K562 (cell line): ENCODE measurements at regions not wholly inside any gene's neighbourhood (a gene's known extent, or its start where the extent isn't known, plus 50 kb on each side); places are given as distances from the start of the nearest gene placed in this dataset.
A peak's percentile ranks its signal among the peaks of the same experiment; 100 is the strongest.

Experiments used
- BCL6 ChIP-seq: fragments of 250-450 bp; sonication (Bioruptor Pico); IDR thresholded peaks from 2 replicates; pipeline ENCODE4 v1.4.0; 2020
- CAMTA2 ChIP-seq: fragments of 250-450 bp; sonication (Bioruptor Pico); conservative IDR thresholded peaks from 2 replicates; pipeline ENCODE4 v1.5.1; 2022
- CREM ChIP-seq: IDR thresholded peaks from 2 replicates; pipeline ENCODE4 v1.6.1; 2014; ENCODE audit warnings: antibody characterized with exemption, low read depth
- DMBX1 ChIP-seq: fragments of 250-450 bp; sonication (Bioruptor Pico); IDR thresholded peaks from 2 replicates; pipeline ENCODE4 v1.8.0; 2022; ENCODE audit warnings: inconsistent platforms, mild to moderate bottlenecking, moderate library complexity, borderline replicate concordance
- HDAC8 ChIP-seq: fragments of 450-650 bp; IDR thresholded peaks from 2 replicates; pipeline ENCODE4 v1.6.1; 2016; ENCODE audit warnings: mild to moderate bottlenecking, missing genetic modification characterization, moderate library complexity, missing compliant biosample characterization
- HNRNPL ChIP-seq: fragments of 200-400 bp; formaldehyde crosslinking; IDR thresholded peaks from 2 replicates; pipeline ENCODE4 v1.6.1; 2017; ENCODE audit warnings: low read depth, mild to moderate bottlenecking, low read length
- KDM5B ChIP-seq: fragments of 200-600 bp; sonication (generic); IDR thresholded peaks from 2 replicates; pipeline ENCODE4 v1.6.1; 2012; ENCODE audit warnings: low read depth, mild to moderate bottlenecking, moderate library complexity, low read length, control low read depth, inconsistent platforms; ENCODE audit not compliant: insufficient replicate concordance
- MYNN ChIP-seq, 2 experiments: sonication (generic); formaldehyde crosslinking in 1 of 2; IDR thresholded peaks; 2 replicates each; pipeline versions ENCODE4 v1.5.0 to v1.6.1; 2016 to 2020; ENCODE audit warnings: antibody characterized with exemption in 1 of 2, missing genetic modification reagents in 1 of 2
- RHOXF2B ChIP-seq: fragments of 250-450 bp; sonication (Bioruptor Pico); conservative IDR thresholded peaks from 2 replicates; pipeline ENCODE4 v1.5.1; 2021
- ZBTB40 ChIP-seq, 2 experiments: fragments of 450-650 bp in 1 of 2; sonication (generic) in 1 of 2; formaldehyde crosslinking in 1 of 2; IDR thresholded peaks; 2 replicates each; pipeline versions ENCODE4 v1.7.1 to v1.9.0; 2016 to 2022; ENCODE audit warnings: inconsistent platforms in 1 of 2, mild to moderate bottlenecking in 1 of 2, missing genetic modification reagents in 1 of 2
- TF ChIP-seq, protein P1 (sequence below): sonication (generic); formaldehyde crosslinking; IDR thresholded peaks from 2 replicates; pipeline ENCODE4 v1.8.1; 2022; ENCODE audit warnings: missing genetic modification reagents
- TF ChIP-seq, protein P2 (sequence below): sonication (generic); formaldehyde crosslinking; IDR thresholded peaks from 2 replicates; pipeline ENCODE4 v1.9.0; 2022; ENCODE audit warnings: mild to moderate bottlenecking, missing genetic modification reagents
- TF ChIP-seq, protein P3 (sequence below): fragments of 450-650 bp; IDR thresholded peaks from 2 replicates; pipeline ENCODE4 v1.6.1; 2016; ENCODE audit warnings: antibody characterized with exemption
- TF ChIP-seq, protein P4 (sequence below), 2 experiments: IDR thresholded peaks; 2 replicates each; pipeline ENCODE4 v1.6.1; 2011; ENCODE audit warnings: borderline replicate concordance in 1 of 2, control low read depth in 1 of 2, low read depth in 1 of 2, low read length in 1 of 2, mild to moderate bottlenecking in 1 of 2, mixed read lengths in 1 of 2, moderate library complexity in 1 of 2; ENCODE audit not compliant: insufficient read depth in 1 of 2, insufficient read length in 1 of 2, poor library complexity in 1 of 2, severe bottlenecking in 1 of 2; ENCODE audit errors: extremely low read depth in 1 of 2

GRCh38 chr2:11024259-11024645 is 112.5 kb downstream of the KCNF1 start (continued):
- TF ChIP-seq, protein P1, sequence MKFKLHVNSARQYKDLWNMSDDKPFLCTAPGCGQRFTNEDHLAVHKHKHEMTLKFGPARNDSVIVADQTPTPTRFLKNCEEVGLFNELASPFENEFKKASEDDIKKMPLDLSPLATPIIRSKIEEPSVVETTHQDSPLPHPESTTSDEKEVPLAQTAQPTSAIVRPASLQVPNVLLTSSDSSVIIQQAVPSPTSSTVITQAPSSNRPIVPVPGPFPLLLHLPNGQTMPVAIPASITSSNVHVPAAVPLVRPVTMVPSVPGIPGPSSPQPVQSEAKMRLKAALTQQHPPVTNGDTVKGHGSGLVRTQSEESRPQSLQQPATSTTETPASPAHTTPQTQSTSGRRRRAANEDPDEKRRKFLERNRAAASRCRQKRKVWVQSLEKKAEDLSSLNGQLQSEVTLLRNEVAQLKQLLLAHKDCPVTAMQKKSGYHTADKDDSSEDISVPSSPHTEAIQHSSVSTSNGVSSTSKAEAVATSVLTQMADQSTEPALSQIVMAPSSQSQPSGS, result no peak
- TF ChIP-seq ZBTB40 (IDR thresholded peaks at IDR 0.05) (no peak), ZBTB40 (CRISPR knock-in tag; IDR thresholded peaks at IDR 0.05) (no peak), MYNN (IDR thresholded peaks at IDR 0.05) (no peak), MYNN (CRISPR knock-in tag; IDR thresholded peaks at IDR 0.05) (no peak), CAMTA2 (CRISPR knock-in tag) (no peak), KDM5B (no peak), HNRNPL (no peak), RHOXF2B (no peak), HDAC8 (tag) (no peak), CREM (no peak), DMBX1 (CRISPR knock-in tag) (no peak), BCL6 (CRISPR knock-in tag) (no peak)
- TF ChIP-seq, protein P2, sequence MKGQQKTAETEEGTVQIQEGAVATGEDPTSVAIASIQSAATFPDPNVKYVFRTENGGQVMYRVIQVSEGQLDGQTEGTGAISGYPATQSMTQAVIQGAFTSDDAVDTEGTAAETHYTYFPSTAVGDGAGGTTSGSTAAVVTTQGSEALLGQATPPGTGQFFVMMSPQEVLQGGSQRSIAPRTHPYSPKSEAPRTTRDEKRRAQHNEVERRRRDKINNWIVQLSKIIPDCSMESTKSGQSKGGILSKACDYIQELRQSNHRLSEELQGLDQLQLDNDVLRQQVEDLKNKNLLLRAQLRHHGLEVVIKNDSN (CRISPR knock-in tag), result peak; percentile 83
- TF ChIP-seq, protein P3, sequence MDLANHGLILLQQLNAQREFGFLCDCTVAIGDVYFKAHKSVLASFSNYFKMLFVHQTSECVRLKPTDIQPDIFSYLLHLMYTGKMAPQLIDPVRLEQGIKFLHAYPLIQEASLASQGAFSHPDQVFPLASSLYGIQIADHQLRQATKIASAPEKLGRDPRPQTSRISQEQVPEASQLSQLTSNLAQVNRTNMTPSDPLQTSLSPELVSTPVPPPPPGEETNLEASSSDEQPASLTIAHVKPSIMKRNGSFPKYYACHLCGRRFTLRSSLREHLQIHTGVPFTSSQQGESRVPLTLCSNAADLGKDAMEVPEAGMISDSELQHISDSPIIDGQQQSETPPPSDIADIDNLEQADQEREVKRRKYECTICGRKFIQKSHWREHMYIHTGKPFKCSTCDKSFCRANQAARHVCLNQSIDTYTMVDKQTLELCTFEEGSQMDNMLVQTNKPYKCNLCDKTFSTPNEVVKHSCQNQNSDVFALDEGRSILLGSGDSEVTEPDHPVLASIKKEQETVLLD, result no peak
- TF ChIP-seq, protein P4, sequence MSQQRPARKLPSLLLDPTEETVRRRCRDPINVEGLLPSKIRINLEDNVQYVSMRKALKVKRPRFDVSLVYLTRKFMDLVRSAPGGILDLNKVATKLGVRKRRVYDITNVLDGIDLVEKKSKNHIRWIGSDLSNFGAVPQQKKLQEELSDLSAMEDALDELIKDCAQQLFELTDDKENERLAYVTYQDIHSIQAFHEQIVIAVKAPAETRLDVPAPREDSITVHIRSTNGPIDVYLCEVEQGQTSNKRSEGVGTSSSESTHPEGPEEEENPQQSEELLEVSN (IDR thresholded peaks at IDR 0.05; ENCODE audit: borderline replicate concordance in 1 of 2, extremely low read depth in 1 of 2, insufficient read depth in 1 of 2, insufficient read length in 1 of 2, low read depth in 1 of 2, low read length in 1 of 2, poor library complexity in 1 of 2, severe bottlenecking in 1 of 2), result peak in 1 of 2 experiments; percentile 62
